Limb (tissue), 2 donors: ENCODE measurements at regions not wholly inside any gene's neighbourhood (a gene's known extent, or its start where the extent isn't known, plus 50 kb on each side); places are given as distances from the start of the nearest gene placed in this dataset.
"Not testable (repeated sequence)": the region's sequence is repeated elsewhere in the genome, so short reads cannot be mapped to it uniquely, and the experiment has no call there.

ENCODE experiments used
- DNase-seq, 2 donors: peaks; one replicate each; pipeline ENCODE4 v3.0.0-alpha.2; 2016; ENCODE audit errors: extremely low spot score in 2 of 2

DNA sequence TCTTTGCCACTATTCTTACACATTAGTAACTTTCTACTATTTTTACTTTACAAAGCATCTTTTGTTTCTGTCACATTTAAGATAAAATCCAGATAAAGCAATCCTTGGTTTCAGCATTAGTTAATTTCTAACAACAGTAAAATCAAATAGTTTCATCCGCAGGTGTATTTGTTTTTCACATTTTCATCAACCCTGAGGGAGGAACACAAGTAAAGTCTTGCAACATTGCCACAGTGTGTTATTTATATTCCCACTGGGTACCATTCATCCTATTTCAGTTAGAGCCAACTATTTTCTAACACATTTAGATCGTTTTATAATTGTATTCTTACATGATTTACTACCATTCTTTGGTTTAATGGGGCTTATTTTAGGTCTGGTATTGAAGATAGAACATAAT, 908.7 kb upstream of the CITED2 start:
- no peak for DNase-seq

DNA sequence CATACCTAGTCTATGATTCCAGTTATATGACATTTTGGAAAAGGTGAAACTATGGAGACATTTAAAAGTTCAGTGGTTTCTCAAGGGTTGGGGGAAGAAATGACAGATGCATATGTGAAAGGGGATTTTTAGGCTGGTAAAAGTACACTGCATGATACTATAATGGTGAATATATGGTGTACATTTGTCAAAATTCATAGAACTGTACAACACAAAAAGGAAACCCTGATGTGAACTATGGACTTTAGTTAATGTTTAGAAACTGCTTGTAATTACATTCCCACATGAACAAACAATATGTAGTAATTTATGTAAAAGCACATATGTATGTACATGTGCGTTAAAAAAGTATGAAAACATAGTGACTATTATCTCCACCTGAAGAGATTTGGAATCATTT, 907.3 kb upstream of the CITED2 start:
- DNase-seq, result no peak

GRCh38 chr6:140281236-140281635, 906.8 kb upstream of the CITED2 start:
- no peak for DNase-seq

- DNase-seq, result no peak
These were observed 902.3 kb upstream of the CITED2 start for GRCh38 chr6:140276719-140277118.

DNA sequence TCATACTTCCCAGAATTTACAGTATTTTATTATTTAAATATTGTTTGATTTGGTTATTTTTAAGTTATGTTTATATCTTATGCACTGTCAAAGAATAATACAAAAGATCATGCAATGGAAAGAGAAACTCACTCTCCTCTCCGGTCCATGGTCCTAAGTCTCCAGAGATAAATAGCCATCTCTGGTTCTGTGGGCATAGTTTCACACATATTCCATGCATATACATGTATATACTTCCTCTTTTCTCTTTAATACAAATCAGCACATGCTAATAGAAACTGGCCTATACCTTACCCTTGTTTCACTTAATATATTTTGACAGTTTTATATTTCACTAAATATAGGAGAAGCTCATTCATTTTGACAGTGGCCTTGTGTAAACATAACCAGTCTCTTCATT, 901.7 kb upstream of the CITED2 start:
- DNase-seq, result no peak

DNA sequence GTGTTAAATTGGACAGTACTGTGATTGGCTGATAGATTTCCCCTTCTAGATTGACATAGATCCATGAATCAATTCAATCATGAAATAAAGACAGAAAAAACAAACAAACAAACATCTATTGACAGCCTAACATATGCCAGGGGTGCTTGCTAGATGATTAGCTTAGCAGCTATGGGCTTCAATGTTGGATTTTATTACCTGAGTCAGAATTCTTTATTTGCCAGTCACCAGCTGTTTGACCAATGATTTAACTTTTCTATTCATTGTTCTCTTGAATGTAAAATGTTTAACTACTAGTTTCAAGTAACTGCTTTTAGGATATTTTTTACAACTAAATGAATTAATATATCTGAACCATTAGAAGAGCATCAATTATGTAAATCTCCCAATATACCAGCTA, 901.3 kb upstream of the CITED2 start:
- DNase-seq, result no peak

DNA sequence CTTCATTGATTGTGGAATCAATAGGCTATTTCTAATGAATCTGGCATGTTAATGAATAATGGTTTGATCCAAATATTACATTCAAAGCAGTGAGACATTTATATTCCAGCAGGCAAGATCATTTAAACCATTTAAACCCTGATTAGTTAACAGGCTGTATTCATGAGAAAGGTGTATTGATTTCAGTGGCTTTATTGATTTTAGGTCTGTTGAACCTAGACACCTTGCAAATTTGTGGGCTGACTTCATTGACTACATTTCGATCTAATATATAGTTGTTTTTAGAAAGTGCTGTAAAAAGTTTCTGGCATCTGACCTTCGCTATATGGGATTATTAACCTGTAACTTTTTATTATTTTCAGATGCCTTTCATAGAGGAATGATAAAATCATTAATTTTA, 900.1 kb upstream of the CITED2 start:
- DNase-seq, result no peak

GRCh38 chr6:140271759-140272377, 897.4 kb upstream of the CITED2 start:
- no peak for DNase-seq

DNA sequence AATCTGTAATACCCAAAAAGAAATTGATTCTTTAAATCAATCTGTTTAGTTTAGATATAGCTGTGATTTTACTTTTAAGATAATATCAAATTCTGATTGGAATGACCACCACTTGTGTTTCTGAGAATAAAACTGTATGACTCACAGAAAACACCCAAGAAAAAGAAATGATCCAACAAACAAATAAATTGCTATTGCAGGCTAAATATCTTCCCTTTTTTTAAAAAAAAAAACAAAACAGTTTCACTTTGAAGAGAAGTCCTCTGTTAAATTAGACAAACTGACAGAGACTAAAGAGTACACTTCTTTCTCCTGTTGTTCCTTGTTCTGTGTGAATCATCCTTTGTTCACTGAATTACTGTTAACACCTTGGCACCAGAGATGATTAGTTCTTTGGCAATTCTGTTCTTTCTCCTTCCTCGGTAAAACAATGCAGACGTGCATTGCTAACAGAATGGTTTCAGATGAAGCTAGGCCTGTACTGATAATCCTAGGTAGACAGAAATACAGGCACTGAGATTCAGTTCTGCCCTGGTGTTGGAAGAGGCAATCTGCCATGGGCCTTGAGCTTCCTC, 895.2 kb upstream of the CITED2 start:
- no peak for DNase-seq

DNA sequence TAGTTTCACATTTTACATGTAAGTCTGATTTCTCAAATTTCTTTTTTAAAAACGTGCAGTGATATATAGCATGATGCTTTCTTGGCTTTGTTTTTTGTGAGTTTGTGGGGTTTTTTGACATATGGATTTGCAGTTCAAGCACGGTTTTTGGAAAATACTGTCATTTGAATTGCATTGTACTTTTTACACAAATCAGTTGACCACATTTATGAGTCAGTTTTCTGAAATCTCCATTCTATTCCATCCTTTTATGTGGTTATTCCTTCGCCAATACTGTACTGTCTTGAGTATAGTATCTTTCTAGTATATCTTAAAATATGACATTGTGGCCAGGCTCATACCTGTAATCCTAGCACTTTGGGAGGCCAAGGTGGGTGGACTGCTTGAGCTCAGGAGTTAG, 890.0 kb upstream of the CITED2 start:
- DNase-seq, result no peak

GRCh38 chr6:140258302-140258701, 883.9 kb upstream of the CITED2 start:
- not testable (repeated sequence) for DNase-seq

- DNase-seq, result no peak
These were observed 881.8 kb upstream of the CITED2 start for GRCh38 chr6:140256248-140256647.

GRCh38 chr6:140253096-140253495, 878.6 kb upstream of the CITED2 start:
- DNase-seq, result no peak

- no peak for DNase-seq
These were observed 877.7 kb upstream of the CITED2 start for GRCh38 chr6:140252099-140252498.

- DNase-seq, result no peak
These were observed 871.0 kb upstream of the CITED2 start for GRCh38 chr6:140245296-140246040.

GRCh38 chr6:140237251-140237650, 862.8 kb upstream of the CITED2 start:
- DNase-seq, result no peak

- DNase-seq, result no peak
These were observed 862.3 kb upstream of the CITED2 start for GRCh38 chr6:140236732-140237131.

DNA sequence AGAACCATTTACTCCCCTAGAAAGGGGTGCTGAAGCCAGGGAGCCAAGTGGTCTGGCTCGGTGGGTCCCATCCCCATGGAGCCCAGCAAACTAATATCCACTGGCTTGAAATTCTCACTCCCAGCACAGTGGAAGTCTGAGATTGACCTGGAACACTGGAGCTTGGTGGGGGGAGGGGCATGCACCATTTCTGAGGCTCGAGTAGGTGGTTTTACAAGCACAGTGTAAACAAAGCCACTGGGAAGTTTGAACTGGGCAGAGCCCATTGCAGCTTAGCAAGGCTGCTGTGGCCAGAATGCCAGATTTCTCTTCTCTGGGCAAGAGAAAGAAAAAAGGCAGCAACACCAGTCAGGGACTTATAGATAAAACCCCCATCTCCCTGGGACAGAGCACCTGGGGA, 855.8 kb upstream of the CITED2 start:
- DNase-seq, result no peak

- DNase-seq, result no peak
These were observed 854.0 kb upstream of the CITED2 start for GRCh38 chr6:140228491-140228890.

DNA sequence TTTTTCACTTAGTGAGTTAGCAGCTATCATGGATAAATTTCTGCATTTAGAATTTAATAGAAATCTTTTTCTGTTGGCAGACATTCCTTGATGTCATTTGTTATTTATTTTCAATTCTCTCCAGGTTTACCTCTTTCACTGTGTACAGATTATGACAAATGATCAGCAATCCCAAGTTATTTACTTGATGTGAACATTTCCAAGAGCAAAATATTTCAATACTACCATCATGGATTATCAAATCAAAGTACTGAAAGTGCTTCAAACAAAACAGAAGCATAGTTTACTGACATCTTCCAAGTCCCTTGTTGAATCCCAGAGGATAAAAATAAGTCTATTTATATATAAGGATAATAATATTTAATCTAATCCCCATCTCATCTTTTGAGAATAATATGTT, 852.2 kb upstream of the CITED2 start:
- DNase-seq, result no peak

GRCh38 chr6:140225701-140226436, 851.4 kb upstream of the CITED2 start:
- no peak for DNase-seq

- no peak for DNase-seq
These were observed 842.8 kb upstream of the CITED2 start for GRCh38 chr6:140217283-140217682.
